GM12878 (cell line): ENCODE measurements at regions not wholly inside any gene's neighbourhood (a gene's known extent, or its start where the extent isn't known, plus 50 kb on each side); places are given as distances from the start of the nearest gene placed in this dataset.

Experiments used
- ATAC-seq: fragments of 200-7000 bp; cut with Tn5 transposase; 3 replicates; pipeline ENCODE4 v1.9.1; 2020; ENCODE audit warnings: mild to moderate bottlenecking, moderate library complexity
- BruUV-seq: library from RNA; stranded (reverse); fragments of 400-500 nt; replicated peaks from 2 replicates; lab custom pipeline; 2021; lab: Mats Ljungman, UMichigan
- CTCF ChIA-PET: fragments of 300-600 bp; sonication (Branson Sonifier 250); formaldehyde crosslinking; extraction: SDS; loops from one replicate; lab custom pipeline; 2021; ENCODE audit warnings: inconsistent platforms; lab: Yijun Ruan, JAX
- POLR2A ChIA-PET: fragments of 350-600 bp; formaldehyde crosslinking; extraction: SDS; loops from one replicate; lab custom pipeline; 2021; ENCODE audit warnings: inconsistent platforms; lab: Charles Lee
- RAD21 ChIA-PET: fragments of 300-600 bp; sonication (Branson Sonifier 250); formaldehyde crosslinking; loops from one replicate; lab custom pipeline; 2023; ENCODE audit warnings: antibody characterized with exemption; ENCODE audit not compliant: unreplicated experiment; lab: Charles Lee
- SMC1A ChIA-PET: fragments of 300-600 bp; sonication (Branson Sonifier 250); formaldehyde crosslinking; loops from one replicate; lab custom pipeline; 2023; ENCODE audit not compliant: unreplicated experiment, uncharacterized antibody; lab: Charles Lee
- DNase-seq: peaks from one replicate; pipeline ENCODE4 v3.0.0-alpha.2; 2011; ENCODE audit warnings: low read depth, low spot score
- FAIRE-seq: peaks from 3 replicates; lab custom pipeline; 2011; peaks lifted over from hg19 to GRCh38; lab: Jason Lieb, UNC
- H2AFZ ChIP-seq: 2 replicates; pipeline ENCODE4 v1.6.0; 2011; ENCODE audit warnings: low read depth, low read length, control low read depth; ENCODE audit not compliant: control insufficient read depth
- H3K27ac ChIP-seq: 2 replicates; pipeline ENCODE4 v1.5.1; 2011; ENCODE audit warnings: control low read depth; ENCODE audit not compliant: control insufficient read depth, insufficient read depth
- H3K27me3 ChIP-seq, 2 experiments: replicated peaks in 1 of 2; 2 replicates each; pipeline versions ENCODE4 v1.6.0 to v1.6.1; 2011; ENCODE audit warnings: low read length in 1 of 2; ENCODE audit not compliant: control insufficient read depth in 2 of 2, insufficient read depth in 2 of 2
- H3K36me3 ChIP-seq, 2 experiments: 2 replicates each; pipeline ENCODE4 v1.5.1; 2011; ENCODE audit warnings: low read length in 1 of 2; ENCODE audit not compliant: control insufficient read depth in 2 of 2, insufficient read depth in 2 of 2
- H3K4me1 ChIP-seq: 2 replicates; pipeline ENCODE4 v1.6.1; 2011; ENCODE audit warnings: mild to moderate bottlenecking, low read length, moderate library complexity, mixed read lengths; ENCODE audit not compliant: control insufficient read depth, insufficient read depth
- H3K4me2 ChIP-seq: 2 replicates; pipeline ENCODE4 v1.6.0; 2011; ENCODE audit warnings: control low read depth; ENCODE audit not compliant: control insufficient read depth, insufficient read depth
- H3K4me3 ChIP-seq: fragments of 200-600 bp; sonication (generic); 2 replicates; pipeline ENCODE4 v1.5.1; 2016
- H3K79me2 ChIP-seq: 2 replicates; pipeline ENCODE4 v1.6.0; 2011; ENCODE audit warnings: low read length; ENCODE audit not compliant: control insufficient read depth, insufficient read depth
- H3K9ac ChIP-seq: 2 replicates; pipeline ENCODE4 v1.8.0; 2011; ENCODE audit warnings: low read length, control low read depth, mixed read lengths; ENCODE audit not compliant: control insufficient read depth, insufficient read depth
- H3K9me3 ChIP-seq: replicated peaks from 3 replicates; pipeline ENCODE4 v1.5.1; 2011; ENCODE audit warnings: mild to moderate bottlenecking, low read length; ENCODE audit not compliant: control insufficient read depth, insufficient read depth
- H4K20me1 ChIP-seq: 2 replicates; pipeline ENCODE4 v1.6.0; 2011; ENCODE audit not compliant: control insufficient read depth, insufficient read depth
- MYB ChIP-seq: fragments of 150-350 bp; IDR thresholded peaks from 2 replicates; pipeline ENCODE4 v1.6.1; 2014; ENCODE audit warnings: mild to moderate bottlenecking, low read depth, low read length, borderline replicate concordance
- NFXL1 ChIP-seq: fragments of 450-650 bp; IDR thresholded peaks from 2 replicates; pipeline ENCODE4 v1.6.1; 2017; ENCODE audit warnings: antibody characterized with exemption, mild to moderate bottlenecking, borderline replicate concordance
- NR2F1 ChIP-seq: fragments of 450-650 bp; conservative IDR thresholded peaks from 2 replicates; pipeline ENCODE4 v1.6.1; 2017; ENCODE audit warnings: mild to moderate bottlenecking
- PAX5 ChIP-seq: IDR thresholded peaks from 2 replicates; pipeline ENCODE4 v1.6.1; 2011; ENCODE audit warnings: low read depth, low read length, borderline replicate concordance
- PAX8 ChIP-seq: fragments of 450-650 bp; IDR thresholded peaks from 2 replicates; pipeline ENCODE4 v1.6.1; 2017; ENCODE audit warnings: mild to moderate bottlenecking, moderate library complexity
- PKNOX1 ChIP-seq: fragments of 450-650 bp; IDR thresholded peaks from 2 replicates; pipeline ENCODE4 v1.6.1; 2016; ENCODE audit warnings: mild to moderate bottlenecking
- RB1 ChIP-seq: fragments of 450-650 bp; formaldehyde crosslinking; IDR thresholded peaks from 2 replicates; pipeline ENCODE4 v1.6.1; 2017; ENCODE audit warnings: mild to moderate bottlenecking, borderline replicate concordance
- SP1 ChIP-seq: IDR thresholded peaks from one replicate; pipeline ENCODE4 v1.6.1; 2011; ENCODE audit warnings: low read depth, low read length
- SRF ChIP-seq, 2 experiments: IDR thresholded peaks; 2 replicates each; pipeline ENCODE4 v1.6.1; 2011; ENCODE audit warnings: low read depth in 2 of 2, low read length in 2 of 2, mild to moderate bottlenecking in 1 of 2, moderate library complexity in 1 of 2
- ZNF687 ChIP-seq: fragments of 450-650 bp; IDR thresholded peaks from 2 replicates; pipeline ENCODE4 v1.6.1; 2017; ENCODE audit warnings: mild to moderate bottlenecking, moderate library complexity
- WGBS: methylation state at CpG from one replicate; pipeline ENCODE4 v1.1.6; 2016; ENCODE audit warnings: low lambda C conversion rate; ENCODE audit not compliant: insufficient replicate concordance, insufficient coverage; ENCODE audit errors: missing lambda C conversion rate; 5-methylcytosine and 5-hydroxymethylcytosine counted together
- in situ Hi-C: fragments of 300-500 bp; cut with MboI; formaldehyde crosslinking; loops from 9 replicates; pipeline ENCODE4 v1.14.3; 2018; ENCODE audit warnings: mixed read lengths
- intact Hi-C: fragments of 100-400 bp; cut with micrococcal nuclease; formaldehyde crosslinking; loops from one replicate; pipeline ENCODE4 v1.14.2; 2022; ENCODE audit not compliant: unreplicated experiment

GRCh38 chr10:3568983-3569382, 216.0 kb downstream of the KLF6 start:
- CTCF ChIA-PET: no interaction called here
- POLR2A ChIA-PET: no interaction called here
- H3K4me3 ChIP-seq: no peak overlapping the region
- DNase-seq: no peak
- H3K27me3 ChIP-seq: no peaks in the 10 kb centered on the region
- H2AFZ ChIP-seq: no peak overlapping the region
- intact Hi-C loops (no loop called here), in situ Hi-C loops (no loop called here)
- no peaks in the 10 kb centered on the region for H3K36me3 ChIP-seq
- 36% methylated on average over 3 of the region's 3 CpGs for whole genome bisulfite sequencing
- RAD21 ChIA-PET: no interaction called here
- no peaks in the 10 kb centered on the region for H4K20me1 ChIP-seq
- H3K79me2 ChIP-seq: no peaks in the 10 kb centered on the region
- ATAC-seq: no peak
- no peaks in the 10 kb centered on the region for H3K4me1 ChIP-seq
- no peak overlapping the region for H3K9ac ChIP-seq
- FAIRE-seq: no peak
- H3K27ac ChIP-seq: no peak overlapping the region
- SMC1A ChIA-PET: no interaction called here
- BruUV-seq: no TSS peak
- TF ChIP-seq PAX8: no peak
- H3K9me3 ChIP-seq: no peaks in the 10 kb centered on the region
- H3K4me2 ChIP-seq: no peak overlapping the region

- intact Hi-C loops: no loop called here
- Histone ChIP-seq H3K4me3 (no peak overlapping the region), H3K4me1 (no peaks in the 10 kb centered on the region), H3K27me3 (no peaks in the 10 kb centered on the region), H4K20me1 (no peaks in the 10 kb centered on the region), H3K79me2 (no peaks in the 10 kb centered on the region), H3K9me3 (no peaks in the 10 kb centered on the region), H3K36me3 (no peaks in the 10 kb centered on the region), H2AFZ (no peak overlapping the region), H3K9ac (no peak overlapping the region), H3K4me2 (no peak overlapping the region), H3K27ac (no peak overlapping the region)
- CTCF ChIA-PET: no interaction called here
- no peak for FAIRE-seq
- SMC1A ChIA-PET: no interaction called here
- BruUV-seq: no TSS peak
- in situ Hi-C loops: no loop called here
- POLR2A ChIA-PET: no interaction called here
- 25% methylated on average over 7 of the region's 7 CpGs for WGBS
- no peak for DNase-seq
- no peak for ATAC-seq
- RAD21 ChIA-PET: no interaction called here
- TF ChIP-seq SP1: no peak
- TF ChIP-seq ZNF687: no peak
- TF ChIP-seq NR2F1: no peak
- TF ChIP-seq RB1: no peak
- no peak for TF ChIP-seq PKNOX1
- TF ChIP-seq NFXL1: no peak
- no peak for TF ChIP-seq MYB
- no peak for TF ChIP-seq SRF (IDR thresholded peaks at IDR 0.05; ENCODE audit: low read depth in 2 of 2, low read length in 2 of 2)
- no peak for TF ChIP-seq PAX5
These were observed 216.6 kb downstream of the KLF6 start for GRCh38 chr10:3568392-3568791.
